ENCODE measurements at regions not wholly inside any gene's neighbourhood (a gene's known extent, or its start where the extent isn't known, plus 50 kb on each side); places are given as distances from the start of the nearest gene placed in this dataset.

DNA sequence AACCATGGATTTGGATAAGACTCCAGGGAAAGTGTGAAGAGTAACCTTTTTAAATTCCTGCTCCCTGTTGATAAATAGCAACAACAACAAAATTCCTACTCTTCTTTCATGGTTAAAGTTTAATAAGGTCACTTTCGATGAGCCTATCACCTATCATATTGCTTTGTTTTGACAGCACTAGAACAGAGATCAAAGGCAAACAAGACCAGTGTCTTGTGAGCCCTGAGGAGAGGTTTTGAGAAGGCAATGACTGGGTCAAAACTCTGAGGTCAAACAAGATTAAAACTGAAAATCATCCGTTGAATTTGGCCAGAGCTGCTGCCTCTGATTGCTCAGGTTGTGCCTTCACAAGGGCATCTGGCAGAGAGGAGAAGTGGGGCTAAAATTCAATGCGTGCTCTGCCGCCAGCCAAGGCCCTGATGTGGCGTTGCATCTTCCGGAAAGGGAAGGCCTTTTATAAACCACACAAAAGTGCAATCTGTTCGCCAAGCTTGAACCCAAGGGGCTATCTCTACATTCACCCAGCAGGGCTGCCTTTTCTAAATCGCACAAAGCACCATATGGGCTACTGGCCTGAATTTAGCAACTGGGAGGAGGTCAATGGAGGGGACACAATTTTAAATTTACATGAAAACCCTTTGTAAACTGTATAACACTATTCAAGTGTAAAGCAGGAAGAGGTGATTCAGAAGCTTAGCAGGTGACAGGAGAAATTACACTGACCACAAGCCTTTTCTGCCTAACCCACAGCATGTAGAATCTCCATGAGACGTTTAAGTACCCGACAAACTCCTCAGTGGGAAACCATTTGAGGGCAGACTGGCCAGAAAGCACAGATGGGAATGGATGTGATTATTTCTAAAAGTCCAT, 140.8 kb downstream of the DAD1 start:
- TF ChIP-seq TAF1 (conservative IDR thresholded peaks at IDR 0.05) (no peak), RAD21 (IDR thresholded peaks at IDR 0.05) (no peak), SP1 (IDR thresholded peaks at IDR 0.05) (no peak), FOXA1 (IDR thresholded peaks at IDR 0.05) (no peak)
- TF ChIP-seq, protein P1, sequence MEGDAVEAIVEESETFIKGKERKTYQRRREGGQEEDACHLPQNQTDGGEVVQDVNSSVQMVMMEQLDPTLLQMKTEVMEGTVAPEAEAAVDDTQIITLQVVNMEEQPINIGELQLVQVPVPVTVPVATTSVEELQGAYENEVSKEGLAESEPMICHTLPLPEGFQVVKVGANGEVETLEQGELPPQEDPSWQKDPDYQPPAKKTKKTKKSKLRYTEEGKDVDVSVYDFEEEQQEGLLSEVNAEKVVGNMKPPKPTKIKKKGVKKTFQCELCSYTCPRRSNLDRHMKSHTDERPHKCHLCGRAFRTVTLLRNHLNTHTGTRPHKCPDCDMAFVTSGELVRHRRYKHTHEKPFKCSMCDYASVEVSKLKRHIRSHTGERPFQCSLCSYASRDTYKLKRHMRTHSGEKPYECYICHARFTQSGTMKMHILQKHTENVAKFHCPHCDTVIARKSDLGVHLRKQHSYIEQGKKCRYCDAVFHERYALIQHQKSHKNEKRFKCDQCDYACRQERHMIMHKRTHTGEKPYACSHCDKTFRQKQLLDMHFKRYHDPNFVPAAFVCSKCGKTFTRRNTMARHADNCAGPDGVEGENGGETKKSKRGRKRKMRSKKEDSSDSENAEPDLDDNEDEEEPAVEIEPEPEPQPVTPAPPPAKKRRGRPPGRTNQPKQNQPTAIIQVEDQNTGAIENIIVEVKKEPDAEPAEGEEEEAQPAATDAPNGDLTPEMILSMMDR (IDR thresholded peaks at IDR 0.05; ENCODE audit: low read depth, low read length, missing input control): no peak
- TF ChIP-seq, protein P2, sequence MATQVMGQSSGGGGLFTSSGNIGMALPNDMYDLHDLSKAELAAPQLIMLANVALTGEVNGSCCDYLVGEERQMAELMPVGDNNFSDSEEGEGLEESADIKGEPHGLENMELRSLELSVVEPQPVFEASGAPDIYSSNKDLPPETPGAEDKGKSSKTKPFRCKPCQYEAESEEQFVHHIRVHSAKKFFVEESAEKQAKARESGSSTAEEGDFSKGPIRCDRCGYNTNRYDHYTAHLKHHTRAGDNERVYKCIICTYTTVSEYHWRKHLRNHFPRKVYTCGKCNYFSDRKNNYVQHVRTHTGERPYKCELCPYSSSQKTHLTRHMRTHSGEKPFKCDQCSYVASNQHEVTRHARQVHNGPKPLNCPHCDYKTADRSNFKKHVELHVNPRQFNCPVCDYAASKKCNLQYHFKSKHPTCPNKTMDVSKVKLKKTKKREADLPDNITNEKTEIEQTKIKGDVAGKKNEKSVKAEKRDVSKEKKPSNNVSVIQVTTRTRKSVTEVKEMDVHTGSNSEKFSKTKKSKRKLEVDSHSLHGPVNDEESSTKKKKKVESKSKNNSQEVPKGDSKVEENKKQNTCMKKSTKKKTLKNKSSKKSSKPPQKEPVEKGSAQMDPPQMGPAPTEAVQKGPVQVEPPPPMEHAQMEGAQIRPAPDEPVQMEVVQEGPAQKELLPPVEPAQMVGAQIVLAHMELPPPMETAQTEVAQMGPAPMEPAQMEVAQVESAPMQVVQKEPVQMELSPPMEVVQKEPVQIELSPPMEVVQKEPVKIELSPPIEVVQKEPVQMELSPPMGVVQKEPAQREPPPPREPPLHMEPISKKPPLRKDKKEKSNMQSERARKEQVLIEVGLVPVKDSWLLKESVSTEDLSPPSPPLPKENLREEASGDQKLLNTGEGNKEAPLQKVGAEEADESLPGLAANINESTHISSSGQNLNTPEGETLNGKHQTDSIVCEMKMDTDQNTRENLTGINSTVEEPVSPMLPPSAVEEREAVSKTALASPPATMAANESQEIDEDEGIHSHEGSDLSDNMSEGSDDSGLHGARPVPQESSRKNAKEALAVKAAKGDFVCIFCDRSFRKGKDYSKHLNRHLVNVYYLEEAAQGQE (IDR thresholded peaks at IDR 0.05): no peak

Data from liver (tissue), 3 donors.